Common myeloid progenitor, CD34-positive (primary cell): ENCODE measurements at regions not wholly inside any gene's neighbourhood (a gene's known extent, or its start where the extent isn't known, plus 50 kb on each side); places are given as distances from the start of the nearest gene placed in this dataset.

ENCODE experiments used
- CTCF ChIA-PET: fragments of 350-600 bp; sonication (Branson Sonifier 250); formaldehyde crosslinking; loops from one replicate; lab custom pipeline; 2021; ENCODE audit warnings: antibody characterized with exemption; lab: Charles Lee
- POLR2A ChIA-PET: fragments of 350-600 bp; sonication (Branson Sonifier 250); formaldehyde crosslinking; loops from one replicate; lab custom pipeline; 2021; ENCODE audit warnings: antibody characterized with exemption; lab: Charles Lee
- DNase-seq, 3 donors: peaks; one replicate each; pipeline versions ENCODE4 v3.0.0 to v3.0.0-alpha.2; 2013
- H3K27ac ChIP-seq, 2 experiments: 1 replicate in 1 of 2; 2 replicates in 1 of 2; pipeline ENCODE4 v1.7.0; 2013; ENCODE audit warnings: inconsistent platforms in 2 of 2, low read length in 2 of 2, mild to moderate bottlenecking in 2 of 2, low read depth in 1 of 2, moderate library complexity in 1 of 2; ENCODE audit not compliant: severe bottlenecking in 2 of 2, insufficient read depth in 1 of 2, poor library complexity in 1 of 2
- H3K27me3 ChIP-seq, 5 experiments: replicated peaks in 2 of 5; 1 replicate in 3 of 5; 2 replicates in 2 of 5; pipeline versions ENCODE4 v1.6.1 to v1.7.0; 2013; ENCODE audit warnings: low read length in 4 of 5, mild to moderate bottlenecking in 2 of 5, moderate library complexity in 2 of 5, inconsistent platforms in 1 of 5; ENCODE audit not compliant: insufficient read depth in 5 of 5, control insufficient read depth in 4 of 5
- H3K36me3 ChIP-seq, 4 experiments: 1 replicate in 2 of 4; 2 replicates in 2 of 4; pipeline versions ENCODE4 v1.6.1 to v1.7.0; 2013; ENCODE audit warnings: low read length in 3 of 4, control low read depth in 1 of 4, mild to moderate bottlenecking in 1 of 4; ENCODE audit not compliant: control insufficient read depth in 4 of 4, insufficient read depth in 4 of 4
- H3K4me1 ChIP-seq, 4 experiments: 1 replicate in 3 of 4; 2 replicates in 1 of 4; pipeline versions ENCODE4 v1.6.1 to v1.7.1; 2013; ENCODE audit warnings: low read length in 3 of 4, mild to moderate bottlenecking in 3 of 4, control low read depth in 1 of 4, inconsistent platforms in 1 of 4, moderate library complexity in 1 of 4; ENCODE audit not compliant: control insufficient read depth in 4 of 4, insufficient read depth in 4 of 4; ENCODE audit errors: control extremely low read depth in 1 of 4
- H3K4me3 ChIP-seq, 7 experiments: 1 replicate in 4 of 7; 2 replicates in 3 of 7; pipeline versions ENCODE4 v1.5.1 to v1.7.0; 2013; ENCODE audit warnings: mild to moderate bottlenecking in 7 of 7, low read length in 6 of 7, moderate library complexity in 6 of 7, inconsistent platforms in 2 of 7, low read depth in 2 of 7, control low read depth in 1 of 7; ENCODE audit not compliant: insufficient read depth in 4 of 7, control insufficient read depth in 1 of 7; ENCODE audit errors: extremely low read depth in 1 of 7
- H3K9me3 ChIP-seq, 5 experiments: 1 replicate in 4 of 5; 2 replicates in 1 of 5; pipeline versions ENCODE4 v1.6.1 to v1.7.1; 2013; ENCODE audit warnings: low read length in 4 of 5, mild to moderate bottlenecking in 2 of 5, inconsistent platforms in 1 of 5, low read depth in 1 of 5, moderate library complexity in 1 of 5; ENCODE audit not compliant: control insufficient read depth in 4 of 5, insufficient read depth in 2 of 5; ENCODE audit errors: control extremely low read depth in 1 of 5
- WGBS: methylation state at CpG from one replicate; pipeline ENCODE4 v1.1.5; 2013; ENCODE audit not compliant: insufficient coverage; 5-methylcytosine and 5-hydroxymethylcytosine counted together

- POLR2A ChIA-PET = no interaction called here
Measured at GRCh38 chr11:82539669-82540068, 194.0 kb downstream of the FAM181B start.

GRCh38 chr11:82536706-82537105 lies 197.0 kb downstream of the FAM181B start:
- CTCF ChIA-PET = no interaction called here
- no peak overlapping the region for H3K27ac ChIP-seq
- 100% methylated on average over 1 of the region's 3 CpGs for WGBS
- H3K27me3 ChIP-seq = peaks cover 0 to 3% (median 0%) of the 10 kb centered on the region in 5 experiments
- H3K4me1 ChIP-seq = no peaks in the 10 kb centered on the region
- no peaks in the 10 kb centered on the region for H3K36me3 ChIP-seq
- POLR2A ChIA-PET = no interaction called here
- no peaks in the 10 kb centered on the region for H3K9me3 ChIP-seq
- no peak overlapping the region for H3K4me3 ChIP-seq
- DNase-seq = no peak

More at GRCh38 chr11:82539669-82540068, 194.0 kb downstream of the FAM181B start:
- Histone ChIP-seq H3K36me3 (no peaks in the 10 kb centered on the region), H3K9me3 (no peaks in the 10 kb centered on the region), H3K27ac (no peak overlapping the region), H3K4me3 (no peak overlapping the region), H3K27me3 (no peaks in the 10 kb centered on the region), H3K4me1 (no peaks in the 10 kb centered on the region)
- CTCF ChIA-PET = interaction anchor here (0.8 kb wide), 1 partner anchor 11 kb away, joined by 3 read pairs; no protein-coding TSS in a partner anchor
- no peak for DNase-seq

- Histone ChIP-seq H3K27ac (no peak overlapping the region), H3K36me3 (no peaks in the 10 kb centered on the region), H3K27me3 (peaks cover 0 to 3% (median 0%) of the 10 kb centered on the region in 5 experiments), H3K4me1 (no peaks in the 10 kb centered on the region), H3K4me3 (no peak overlapping the region), H3K9me3 (no peaks in the 10 kb centered on the region)
- DNase-seq = no peak
- 89% methylated on average over 5 of the region's 7 CpGs for WGBS
- ChIA-PET CTCF (no interaction called here), POLR2A (no interaction called here)
Measured at GRCh38 chr11:82533628-82534327, 199.9 kb downstream of the FAM181B start.

GRCh38 chr11:82529936-82530335 lies 203.7 kb downstream of the FAM181B start:
- ChIA-PET POLR2A (no interaction called here), CTCF (no interaction called here)
- no peak for DNase-seq
- 33% methylated on average over 1 of the region's 2 CpGs for WGBS
- H3K36me3 ChIP-seq = no peaks in the 10 kb centered on the region
- no peaks in the 10 kb centered on the region for H3K9me3 ChIP-seq
- H3K27me3 ChIP-seq = peaks cover 0 to 3% (median 0%) of the 10 kb centered on the region in 5 experiments
- no peak overlapping the region for H3K4me3 ChIP-seq
- H3K27ac ChIP-seq = no peak overlapping the region
- H3K4me1 ChIP-seq = no peaks in the 10 kb centered on the region

GRCh38 chr11:82527081-82527584 lies 206.5 kb downstream of the FAM181B start:
- H3K9me3 ChIP-seq = no peaks in the 10 kb centered on the region
- no peak for DNase-seq
- CTCF ChIA-PET = no interaction called here
- POLR2A ChIA-PET = no interaction called here
- WGBS = 93% methylated on average over 4 of the region's 5 CpGs
- H3K27ac ChIP-seq = no peak overlapping the region
- H3K27me3 ChIP-seq = no peaks in the 10 kb centered on the region
- no peaks in the 10 kb centered on the region for H3K36me3 ChIP-seq
- no peak overlapping the region for H3K4me3 ChIP-seq
- H3K4me1 ChIP-seq = no peaks in the 10 kb centered on the region

GRCh38 chr11:82523141-82523540 lies 210.5 kb downstream of the FAM181B start:
- no peak for DNase-seq
- H3K4me3 ChIP-seq = no peak overlapping the region
- 68% methylated on average over 4 of the region's 4 CpGs for WGBS
- no peaks in the 10 kb centered on the region for H3K36me3 ChIP-seq
- peaks cover 0 to 10% (median 0%) of the 10 kb centered on the region in 4 experiments for H3K4me1 ChIP-seq
- H3K27me3 ChIP-seq = no peaks in the 10 kb centered on the region
- CTCF ChIA-PET = interaction anchor here (0.7 kb wide), 1 partner anchor 36 kb away, joined by 5 read pairs; no protein-coding TSS in a partner anchor
- no peak overlapping the region for H3K27ac ChIP-seq
- H3K9me3 ChIP-seq = no peaks in the 10 kb centered on the region
- POLR2A ChIA-PET = no interaction called here

- Histone ChIP-seq H3K27me3 (no peaks in the 10 kb centered on the region), H3K4me3 (no peak overlapping the region), H3K4me1 (peaks cover 0 to 10% (median 0%) of the 10 kb centered on the region in 4 experiments), H3K9me3 (no peaks in the 10 kb centered on the region), H3K36me3 (no peaks in the 10 kb centered on the region), H3K27ac (no peak overlapping the region)
- ChIA-PET CTCF (no interaction called here), POLR2A (no interaction called here)
- peak; percentile 28 to 68 (median 46) for DNase-seq
- 0% methylated on average over 1 of the region's 3 CpGs for WGBS
Measured at GRCh38 chr11:82521427-82521826, 212.2 kb downstream of the FAM181B start.
